Gastroesophageal sphincter (tissue), 4 donors: ENCODE measurements at regions not wholly inside any gene's neighbourhood (a gene's known extent, or its start where the extent isn't known, plus 50 kb on each side); places are given as distances from the start of the nearest gene placed in this dataset.
"Not testable (repeated sequence)": the region's sequence is repeated elsewhere in the genome, so short reads cannot be mapped to it uniquely, and the experiment has no call there.

Experiments used
- ATAC-seq: fragments of 150-250 bp; one replicate; pipeline ENCODE4 v1.9.1; 2016; ENCODE audit warnings: mild to moderate bottlenecking, moderate library complexity
- H3K27ac ChIP-seq, 4 donors: fragments of 200-600 bp; sonication (generic) in 3 of 4; 1 replicate in 3 of 4; 2 replicates in 1 of 4; pipeline ENCODE4 v1.5.1; 2016 to 2019
- H3K27me3 ChIP-seq: fragments of 200-600 bp; sonication (generic); one replicate; pipeline ENCODE4 v1.5.1; 2019
- H3K36me3 ChIP-seq, 2 donors: fragments of 200-600 bp; sonication (generic); one replicate each; pipeline ENCODE4 v1.5.1; 2019; ENCODE audit warnings: control low read depth in 1 of 2
- H3K4me1 ChIP-seq, 3 donors: fragments of 200-600 bp; sonication (generic); 1 replicate in 2 of 3; 2 replicates in 1 of 3; pipeline ENCODE4 v1.5.1; 2016 to 2019; ENCODE audit warnings: control low read depth in 2 of 3
- H3K4me3 ChIP-seq, 2 donors: fragments of 200-600 bp; sonication (generic); one replicate each; pipeline ENCODE4 v1.5.1; 2019; ENCODE audit warnings: mild to moderate bottlenecking in 1 of 2, moderate library complexity in 1 of 2
- H3K9me3 ChIP-seq, 3 donors: fragments of 200-600 bp; sonication (generic); one replicate each; pipeline ENCODE4 v1.5.1; 2017 to 2019; ENCODE audit warnings: control low read depth in 2 of 3
- CTCF ChIP-seq, 4 experiments: fragments of 200-600 bp in 2 of 4; fragments of 450-650 bp in 2 of 4; sonication (generic) in 1 of 4; IDR thresholded peaks; one replicate each; pipeline ENCODE4 v1.5.1; 2017 to 2019; ENCODE audit warnings: antibody characterized with exemption in 4 of 4, mild to moderate bottlenecking in 2 of 4, moderate library complexity in 2 of 4
- EP300 ChIP-seq: sonication (generic); formaldehyde crosslinking; IDR thresholded peaks from one replicate; pipeline ENCODE4 v1.6.1; 2017; ENCODE audit warnings: antibody characterized with exemption, mild to moderate bottlenecking
- POLR2A ChIP-seq, 2 donors: fragments of 450-650 bp; IDR thresholded peaks; one replicate each; pipeline ENCODE4 v1.6.1; 2017; ENCODE audit warnings: antibody characterized with exemption in 2 of 2, mild to moderate bottlenecking in 2 of 2, moderate library complexity in 1 of 2
- POLR2AphosphoS5 ChIP-seq: sonication (generic); formaldehyde crosslinking; IDR thresholded peaks from one replicate; pipeline ENCODE4 v1.6.1; 2017; ENCODE audit warnings: antibody characterized with exemption
- WGBS, 2 donors: methylation state at CpG; one replicate each; pipeline ENCODE4 v1.1.5; 2018; ENCODE audit warnings: low coverage in 1 of 2; 5-methylcytosine and 5-hydroxymethylcytosine counted together

DNA sequence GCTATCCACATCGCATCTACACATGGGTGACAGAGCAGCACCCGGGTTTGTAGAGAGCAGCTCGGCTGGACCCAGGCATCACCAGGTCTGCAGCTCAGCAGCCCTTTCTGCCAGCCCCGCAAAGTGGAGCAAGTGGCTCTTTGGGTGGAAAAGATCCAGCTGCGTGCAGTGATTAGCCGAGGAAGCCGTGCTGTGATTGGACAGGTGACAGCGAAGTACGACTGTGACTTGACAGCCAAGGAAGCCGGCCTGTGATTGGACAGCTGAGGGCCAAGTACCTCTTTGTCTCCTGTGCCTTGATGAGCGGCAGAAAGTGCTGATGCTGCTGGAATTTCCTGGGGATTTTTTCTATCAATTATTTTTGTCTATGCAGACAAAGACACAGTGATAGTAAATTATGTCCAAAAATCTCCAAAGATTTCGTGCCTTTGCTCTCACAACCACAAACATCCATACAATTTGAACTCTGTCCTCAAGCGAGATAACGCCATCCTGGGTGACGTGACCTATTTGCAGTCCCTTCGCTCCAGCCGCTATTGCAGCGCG, 62.3 kb upstream of the GPR31 start:
- Histone ChIP-seq H3K36me3 (no peaks in the 10 kb centered on the region), H3K4me1 (no peaks in the 10 kb centered on the region), H3K4me3 (no peak overlapping the region), H3K27me3 (no peaks in the 10 kb centered on the region), H3K27ac (no peak overlapping the region), H3K9me3 (no peaks in the 10 kb centered on the region)
- no peak for ATAC-seq
- 86 to 92% methylated on average over 6 to 15 of the region's 19 CpGs for WGBS, 2 donors
- TF ChIP-seq EP300 (no peak), CTCF (IDR thresholded peaks at IDR 0.05) (no peak), POLR2AphosphoS5 (no peak), POLR2A (IDR thresholded peaks at IDR 0.05) (no peak)

- Histone ChIP-seq H3K36me3 (no peaks in the 10 kb centered on the region), H3K9me3 (no peaks in the 10 kb centered on the region), H3K4me3 (no peak overlapping the region), H3K27me3 (no peaks in the 10 kb centered on the region), H3K4me1 (no peaks in the 10 kb centered on the region), H3K27ac (no peak overlapping the region)
- TF ChIP-seq POLR2AphosphoS5 (no peak), EP300 (no peak), POLR2A (IDR thresholded peaks at IDR 0.05) (no peak)
- 74 to 95% methylated on average over 8 to 9 of the region's 19 CpGs for WGBS, 2 donors
- ATAC-seq = no peak
These were observed 63.8 kb upstream of the GPR31 start for GRCh38 chr6:167221400-167222201.

DNA sequence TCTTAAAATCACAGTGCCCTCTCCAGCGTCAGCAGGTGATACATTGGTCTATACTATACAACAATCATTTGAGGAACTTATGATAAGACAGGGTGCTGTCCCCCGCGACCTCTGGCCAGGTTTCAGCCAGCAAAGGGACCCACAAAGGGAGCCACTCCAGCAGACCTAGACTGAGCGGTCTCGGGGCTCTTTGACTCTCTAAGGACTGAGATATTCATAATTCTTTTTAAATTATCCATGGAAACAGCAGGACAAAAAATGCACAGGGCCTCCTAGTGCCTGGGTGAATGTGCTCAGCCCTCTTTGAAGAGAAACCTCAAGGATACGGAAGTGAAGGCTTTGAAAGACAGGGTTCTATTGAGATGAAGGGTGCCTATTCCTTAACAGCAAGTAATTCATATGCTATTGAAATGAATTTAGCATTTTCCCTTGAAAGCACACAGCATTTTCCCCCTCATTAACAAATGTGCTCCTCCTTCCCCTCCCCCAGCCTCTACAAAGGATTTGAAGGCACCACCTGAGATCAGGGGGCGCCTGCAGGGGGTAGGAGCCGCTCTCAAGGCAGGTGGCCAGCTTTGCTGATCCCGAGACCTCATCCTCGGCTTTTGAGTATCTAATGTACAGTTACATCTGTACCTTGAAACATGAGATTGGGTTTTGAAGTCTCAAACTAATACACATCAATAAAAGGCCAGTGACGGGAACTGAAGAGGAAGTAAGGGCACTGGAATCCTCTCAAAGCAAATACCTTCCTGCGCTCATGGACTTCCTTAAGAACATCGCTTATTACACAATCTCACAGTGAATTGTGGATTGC, 65.3 kb upstream of the UNC93A start:
- not testable (repeated sequence) for H3K9me3 ChIP-seq, H3K4me1 ChIP-seq, H3K4me3 ChIP-seq, H3K27ac ChIP-seq, ATAC-seq, H3K36me3 ChIP-seq
- WGBS, 2 donors = 60 to 65% methylated on average over 1 to 6 of the region's 13 CpGs
- H3K27me3 ChIP-seq = peaks cover 12% of the 10 kb centered on the region

DNA sequence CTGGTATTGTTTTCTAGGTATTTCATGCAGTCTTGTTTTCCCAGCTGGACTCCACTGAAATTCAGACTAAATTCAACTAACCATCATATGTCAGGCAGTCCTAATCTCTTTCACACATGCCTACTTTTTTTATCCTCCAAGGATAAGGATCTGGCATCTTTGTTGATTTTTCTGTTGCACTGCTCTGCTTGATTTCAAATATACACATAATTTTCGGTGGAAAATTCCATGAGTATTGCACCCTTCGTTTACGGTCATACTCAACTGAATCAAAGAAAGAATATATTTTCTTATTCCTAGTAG, 64.8 kb upstream of the UNC93A start:
- TF ChIP-seq CTCF (IDR thresholded peaks at IDR 0.05) (no peak), POLR2AphosphoS5 (no peak)
- 45 to 69% methylated on average over 3 of the region's 3 CpGs for WGBS, 2 donors
- Histone ChIP-seq H3K27me3 (peaks cover 12% of the 10 kb centered on the region), H3K36me3 (no peaks in the 10 kb centered on the region), H3K4me3 (no peak overlapping the region), H3K9me3 (no peaks in the 10 kb centered on the region), H3K4me1 (no peaks in the 10 kb centered on the region), H3K27ac (no peak overlapping the region)
- ATAC-seq = no peak

- TF ChIP-seq CTCF (IDR thresholded peaks at IDR 0.05) = no peak
- TF ChIP-seq POLR2AphosphoS5 = no peak
- no peak for TF ChIP-seq EP300
- no peak for TF ChIP-seq POLR2A (IDR thresholded peaks at IDR 0.05)
- no peaks in the 10 kb centered on the region for H3K4me1 ChIP-seq
- no peak overlapping the region for H3K4me3 ChIP-seq
- peaks cover 12% of the 10 kb centered on the region for H3K27me3 ChIP-seq
- no peak for ATAC-seq
- H3K36me3 ChIP-seq = no peaks in the 10 kb centered on the region
- H3K27ac ChIP-seq = no peak overlapping the region
- WGBS, 2 donors = 92 to 100% methylated on average over 1 of the region's 9 CpGs
- no peaks in the 10 kb centered on the region for H3K9me3 ChIP-seq
These were observed 64.3 kb upstream of the UNC93A start for GRCh38 chr6:167226791-167227190.
